DMS79 (cell line): ENCODE measurements at regions not wholly inside any gene's neighbourhood (a gene's known extent, or its start where the extent isn't known, plus 50 kb on each side); places are given as distances from the start of the nearest gene placed in this dataset.

Experiments used
- DNase-seq: peaks from one replicate; lab custom pipeline; 2025; lab: John Stamatoyannopoulos, UW

DNA sequence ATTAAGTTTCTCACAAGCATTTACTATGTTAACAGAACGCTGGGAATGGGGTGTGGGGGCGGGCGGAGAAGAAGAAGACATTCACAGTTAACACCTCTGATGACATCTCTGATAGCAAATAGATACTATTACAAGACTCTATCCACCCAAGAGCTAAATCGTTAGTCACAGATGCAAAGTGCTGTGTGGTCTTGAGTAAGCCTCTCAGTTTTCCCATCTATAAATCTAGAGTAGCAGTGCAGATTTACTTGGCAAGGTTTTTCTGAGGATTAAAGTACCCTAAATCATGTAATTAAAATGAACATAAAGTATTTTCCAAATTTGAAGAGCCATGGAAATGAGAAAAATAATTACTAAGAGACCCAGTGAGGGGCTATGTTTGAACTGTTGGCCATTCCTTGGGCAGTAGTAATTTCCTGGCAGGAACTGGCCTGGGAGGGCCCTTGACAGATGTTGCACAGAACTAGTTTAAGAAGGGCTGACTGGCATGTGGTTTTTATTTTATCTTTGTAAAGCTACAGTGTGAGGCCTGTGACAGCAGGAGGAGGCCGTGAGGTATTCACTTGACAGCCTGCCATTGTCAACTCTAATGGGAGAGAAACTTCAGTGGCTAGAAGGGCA is 58.7 kb upstream of the APOBEC4 start:
- no peak for DNase-seq

DNA sequence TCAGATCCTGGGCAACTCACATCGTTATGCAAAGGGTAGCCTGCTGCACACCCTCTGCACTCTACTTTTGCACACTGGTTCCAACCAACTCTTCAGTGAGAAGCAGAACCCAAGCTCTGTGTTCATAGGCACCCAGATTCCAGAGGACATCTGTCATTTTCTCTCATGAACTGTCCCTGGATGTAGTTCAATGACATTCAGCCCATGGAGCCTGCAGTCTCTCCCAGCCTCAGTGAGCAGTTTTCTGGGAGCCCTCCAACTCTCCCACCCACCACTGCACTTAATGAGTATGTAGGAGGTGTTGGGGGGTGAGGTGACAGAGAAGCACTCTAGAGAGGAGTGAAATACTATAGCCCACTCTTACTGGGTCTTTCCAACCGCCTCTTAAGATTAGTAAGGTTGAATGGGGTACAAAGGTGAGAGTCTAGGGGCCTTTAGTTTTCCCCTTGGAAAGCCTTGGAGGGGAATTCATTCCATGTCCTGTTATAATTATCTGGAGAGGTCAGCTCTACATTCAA is 58.1 kb upstream of the APOBEC4 start:
- DNase-seq = no peak

- no peak for DNase-seq
These were observed 57.6 kb upstream of the APOBEC4 start for GRCh38 chr1:183710734-183711133.

DNA sequence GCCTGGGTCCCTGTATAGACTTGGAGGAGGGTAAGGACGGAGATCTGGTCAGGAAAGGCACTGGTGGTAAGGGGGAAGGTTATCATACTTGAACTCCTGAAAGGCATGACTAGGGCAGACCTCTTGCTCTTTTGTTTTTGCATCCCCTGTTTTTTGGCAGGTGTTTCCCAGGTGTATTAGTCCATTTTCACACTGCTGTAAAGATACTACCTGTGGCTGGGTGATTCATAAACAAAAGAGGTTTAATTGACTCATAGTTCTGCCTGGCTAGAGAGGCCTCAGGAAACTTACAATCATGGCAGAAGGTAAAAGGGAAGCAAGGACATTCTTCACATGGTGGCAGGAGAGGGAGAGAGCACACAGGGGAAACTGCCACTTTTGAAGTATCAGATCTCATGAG is 57.2 kb upstream of the APOBEC4 start:
- no peak for DNase-seq

GRCh38 chr1:183704131-183704530 is 51.0 kb upstream of the APOBEC4 start:
- no peak for DNase-seq
